ENCODE measurements at regions not wholly inside any gene's neighbourhood (a gene's known extent, or its start where the extent isn't known, plus 50 kb on each side); places are given as distances from the start of the nearest gene placed in this dataset.

- Mint-ChIP-seq H3K4me3 (no peak overlapping the region), H3K27ac (no peak overlapping the region), H3K4me1 (no peaks in the 10 kb centered on the region), H3K27me3 (peaks cover 8% of the 10 kb centered on the region), H3K9me3 (no peaks in the 10 kb centered on the region)
- DNase-seq, result peak; percentile 58 to 79
- peak; percentile 82 for ATAC-seq
These were observed 663.7 kb upstream of the B3GAT1 start for GRCh38 chr11:135075740-135076139.

- DNase-seq (no peak), ATAC-seq (no peak)
- Mint-ChIP-seq H3K27ac (no peak overlapping the region), H3K27me3 (peaks cover 18% of the 10 kb centered on the region), H3K4me1 (no peaks in the 10 kb centered on the region), H3K4me3 (no peak overlapping the region), H3K9me3 (no peaks in the 10 kb centered on the region)
These were observed 662.5 kb upstream of the B3GAT1 start for GRCh38 chr11:135074397-135074998.

GRCh38 chr11:135073870-135074269 lies 661.8 kb upstream of the B3GAT1 start:
- Mint-ChIP-seq H3K4me1 (no peaks in the 10 kb centered on the region), H3K4me3 (no peak overlapping the region), H3K27ac (no peak overlapping the region), H3K27me3 (peaks cover 18% of the 10 kb centered on the region), H3K9me3 (peaks cover 0 to 4% of the 10 kb centered on the region in 2 donors)
- DNase-seq, result no peak
- no peak for ATAC-seq

GRCh38 chr11:135073381-135073780 lies 661.3 kb upstream of the B3GAT1 start:
- Mint-ChIP-seq H3K27me3 (peaks cover 18% of the 10 kb centered on the region), H3K27ac (no peak overlapping the region), H3K4me1 (no peaks in the 10 kb centered on the region), H3K4me3 (no peak overlapping the region), H3K9me3 (peaks cover 0 to 4% of the 10 kb centered on the region in 2 donors)
- DNase-seq (no peak), ATAC-seq (no peak)

- Mint-ChIP-seq H3K4me3 (no peak overlapping the region), H3K4me1 (no peaks in the 10 kb centered on the region), H3K27me3 (peaks cover 27% of the 10 kb centered on the region), H3K9me3 (peaks cover 0 to 4% of the 10 kb centered on the region in 2 donors), H3K27ac (no peak overlapping the region)
- ATAC-seq (no peak), DNase-seq (no peak)
These were observed 657.8 kb upstream of the B3GAT1 start for GRCh38 chr11:135069890-135070289.

- H3K27me3 Mint-ChIP-seq, result peaks cover 27% of the 10 kb centered on the region
- DNase-seq (no peak), ATAC-seq (no peak)
- H3K4me3 Mint-ChIP-seq, result no peak overlapping the region
- no peak overlapping the region for H3K27ac Mint-ChIP-seq
- H3K4me1 Mint-ChIP-seq, result no peaks in the 10 kb centered on the region
- H3K9me3 Mint-ChIP-seq, result peaks cover 0 to 4% of the 10 kb centered on the region in 2 donors
These were observed 657.0 kb upstream of the B3GAT1 start for GRCh38 chr11:135069063-135069462.

- DNase-seq (no peak), ATAC-seq (no peak)
- Mint-ChIP-seq H3K27ac (no peak overlapping the region), H3K27me3 (peaks cover 32% of the 10 kb centered on the region), H3K4me1 (no peaks in the 10 kb centered on the region), H3K9me3 (peaks cover 18 to 30% of the 10 kb centered on the region in 2 donors), H3K4me3 (no peak overlapping the region)
These were observed 651.0 kb upstream of the B3GAT1 start for GRCh38 chr11:135062994-135063393.

- no peak overlapping the region for H3K27ac Mint-ChIP-seq
- peaks cover 42% of the 10 kb centered on the region for H3K27me3 Mint-ChIP-seq
- peaks cover 18 to 30% of the 10 kb centered on the region in 2 donors for H3K9me3 Mint-ChIP-seq
- no peaks in the 10 kb centered on the region for H3K4me1 Mint-ChIP-seq
- DNase-seq (no peak), ATAC-seq (no peak)
- H3K4me3 Mint-ChIP-seq, result no peak overlapping the region
These were observed 649.1 kb upstream of the B3GAT1 start for GRCh38 chr11:135061166-135061565.

- no peak for ATAC-seq
- Mint-ChIP-seq H3K4me3 (no peak overlapping the region), H3K27ac (no peak overlapping the region), H3K9me3 (peaks cover 0 to 3% of the 10 kb centered on the region in 2 donors), H3K27me3 (peaks cover 21% of the 10 kb centered on the region), H3K4me1 (no peaks in the 10 kb centered on the region)
- no peak for DNase-seq
These were observed 634.9 kb upstream of the B3GAT1 start for GRCh38 chr11:135046986-135047385.

- ATAC-seq (no peak), DNase-seq (no peak)
- Mint-ChIP-seq H3K9me3 (no peaks in the 10 kb centered on the region), H3K4me3 (no peak overlapping the region), H3K27me3 (peaks cover 17% of the 10 kb centered on the region), H3K4me1 (no peaks in the 10 kb centered on the region), H3K27ac (no peak overlapping the region)
These were observed 634.5 kb upstream of the B3GAT1 start for GRCh38 chr11:135046556-135046955.

- Mint-ChIP-seq H3K27me3 (peaks cover 18% of the 10 kb centered on the region), H3K4me3 (no peak overlapping the region), H3K27ac (no peak overlapping the region), H3K4me1 (no peaks in the 10 kb centered on the region), H3K9me3 (no peaks in the 10 kb centered on the region)
- ATAC-seq (no peak), DNase-seq (no peak)
These were observed 631.4 kb upstream of the B3GAT1 start for GRCh38 chr11:135043434-135043833.

GRCh38 chr11:135037828-135038227 lies 625.8 kb upstream of the B3GAT1 start:
- H3K9me3 Mint-ChIP-seq, result peaks cover 0 to 7% of the 10 kb centered on the region in 2 donors
- H3K4me1 Mint-ChIP-seq, result no peaks in the 10 kb centered on the region
- ATAC-seq (no peak), DNase-seq (no peak)
- no peak overlapping the region for H3K4me3 Mint-ChIP-seq
- H3K27ac Mint-ChIP-seq, result no peak overlapping the region
- peaks cover 9% of the 10 kb centered on the region for H3K27me3 Mint-ChIP-seq

- no peak overlapping the region for H3K4me3 Mint-ChIP-seq
- no peak for ATAC-seq
- peaks cover 0 to 7% of the 10 kb centered on the region in 2 donors for H3K9me3 Mint-ChIP-seq
- peaks cover 20% of the 10 kb centered on the region for H3K27me3 Mint-ChIP-seq
- no peak overlapping the region for H3K27ac Mint-ChIP-seq
- no peaks in the 10 kb centered on the region for H3K4me1 Mint-ChIP-seq
- no peak for DNase-seq
These were observed 624.7 kb upstream of the B3GAT1 start for GRCh38 chr11:135036488-135037297.

GRCh38 chr11:135035282-135035681 lies 623.2 kb upstream of the B3GAT1 start:
- H3K27me3 Mint-ChIP-seq, result peaks cover 28% of the 10 kb centered on the region
- ATAC-seq, result no peak
- no peak for DNase-seq
- H3K9me3 Mint-ChIP-seq, result peaks cover 0 to 7% of the 10 kb centered on the region in 2 donors
- no peak overlapping the region for H3K27ac Mint-ChIP-seq
- no peak overlapping the region for H3K4me3 Mint-ChIP-seq
- H3K4me1 Mint-ChIP-seq, result no peaks in the 10 kb centered on the region

GRCh38 chr11:135033540-135033939 lies 621.5 kb upstream of the B3GAT1 start:
- H3K4me3 Mint-ChIP-seq, result no peak overlapping the region
- ATAC-seq, result no peak
- H3K27me3 Mint-ChIP-seq, result peaks cover 31% of the 10 kb centered on the region
- no peak overlapping the region for H3K27ac Mint-ChIP-seq
- no peak for DNase-seq
- H3K9me3 Mint-ChIP-seq, result peaks cover 0 to 7% of the 10 kb centered on the region in 2 donors
- H3K4me1 Mint-ChIP-seq, result no peaks in the 10 kb centered on the region

GRCh38 chr11:135031205-135031989 lies 619.4 kb upstream of the B3GAT1 start:
- peaks cover 24% of the 10 kb centered on the region for H3K27me3 Mint-ChIP-seq
- ATAC-seq (no peak), DNase-seq (no peak)
- no peak overlapping the region for H3K4me3 Mint-ChIP-seq
- no peak overlapping the region for H3K27ac Mint-ChIP-seq
- H3K4me1 Mint-ChIP-seq, result no peaks in the 10 kb centered on the region
- peaks cover 4 to 7% of the 10 kb centered on the region in 2 donors for H3K9me3 Mint-ChIP-seq
